ENCODE measurements at regions not wholly inside any gene's neighbourhood (a gene's known extent, or its start where the extent isn't known, plus 50 kb on each side); places are given as distances from the start of the nearest gene placed in this dataset.
"Not testable (repeated sequence)": the region's sequence is repeated elsewhere in the genome, so short reads cannot be mapped to it uniquely, and the experiment has no call there.

DNA sequence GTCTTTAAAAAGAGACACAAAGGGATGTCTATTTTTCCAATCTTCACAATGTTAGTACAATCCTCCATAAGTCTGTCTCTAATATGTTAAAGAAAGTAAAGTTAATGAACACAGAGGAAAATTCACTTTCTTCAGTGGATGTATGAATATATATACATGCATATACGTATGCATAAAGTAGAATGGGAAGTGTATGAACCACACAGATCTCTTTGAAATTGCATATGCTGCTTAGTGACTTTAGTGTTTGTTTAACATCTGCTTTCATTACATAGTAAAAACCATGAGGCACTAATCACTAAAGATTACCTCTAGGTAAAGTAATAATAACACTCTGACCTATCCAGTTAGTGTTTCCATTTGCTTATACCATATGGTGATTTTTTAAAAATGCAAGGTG is 451.2 kb downstream of the SEMA3D start:
- no peak for DNase-seq (ENCODE audit: low spot score)

DNA sequence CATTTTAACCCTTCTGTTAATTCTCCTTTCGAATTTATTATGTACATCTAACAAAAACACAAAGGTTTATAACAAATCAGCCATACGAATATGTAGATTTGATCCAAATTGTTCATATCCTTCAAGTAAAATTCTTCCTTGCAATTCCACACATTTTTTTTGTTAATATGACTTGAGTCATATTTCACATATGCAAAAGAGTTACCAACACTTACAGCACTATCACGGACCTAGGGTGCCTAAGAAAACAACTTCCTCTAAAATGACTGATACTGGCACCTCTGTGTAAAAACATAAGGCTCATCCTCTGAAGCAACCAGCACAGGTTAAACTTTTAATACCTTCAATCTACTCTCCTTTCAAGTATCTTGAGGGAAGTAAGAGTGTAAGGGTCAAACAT is 451.8 kb downstream of the SEMA3D start:
- DNase-seq (ENCODE audit: low spot score), result no peak

GRCh38 chr7:84733976-84734375 is 452.9 kb downstream of the SEMA3D start:
- DNase-seq (ENCODE audit: low spot score), result not testable (repeated sequence)

DNA sequence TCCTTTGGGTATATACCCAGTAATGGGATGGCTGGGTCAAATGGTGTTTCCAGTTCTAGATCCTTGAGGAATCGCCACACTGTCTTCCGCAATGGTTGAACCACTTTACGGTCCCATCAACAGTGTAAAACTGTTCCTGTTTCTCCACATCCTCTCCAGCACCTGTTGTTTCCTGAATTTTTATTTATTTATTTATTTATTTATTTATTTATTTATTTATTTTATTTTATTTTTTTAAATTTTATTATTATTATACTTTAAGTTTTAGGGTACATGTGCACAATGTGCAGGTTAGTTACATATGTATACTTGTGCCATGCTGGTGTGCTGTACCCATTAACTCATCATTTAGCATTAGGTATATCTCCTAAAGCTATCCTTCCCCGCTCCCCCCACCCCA is 456.0 kb downstream of the SEMA3D start:
- DNase-seq (ENCODE audit: low spot score), result not testable (repeated sequence)

DNA sequence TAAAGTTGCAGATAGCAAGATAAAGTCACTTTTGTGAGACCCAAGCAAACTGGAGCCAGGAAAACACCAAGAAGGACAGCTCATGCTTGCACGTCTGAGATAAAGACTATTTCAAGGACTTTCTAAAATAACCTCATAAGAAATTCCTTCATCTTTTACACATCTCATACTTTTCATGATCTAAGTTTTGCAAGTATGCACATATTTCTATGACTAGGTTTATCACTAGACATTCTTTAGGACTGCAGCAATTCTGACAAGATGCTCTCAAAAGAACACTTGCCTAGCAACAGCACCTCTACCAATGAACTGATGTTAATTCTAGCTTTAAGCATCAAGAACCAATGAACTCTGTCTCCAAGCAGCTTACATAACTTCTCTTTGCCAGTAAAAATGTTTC is 457.6 kb downstream of the SEMA3D start:
- DNase-seq (ENCODE audit: low spot score), result peak; percentile 50

GRCh38 chr7:84722734-84723133 is 464.1 kb downstream of the SEMA3D start:
- no peak for DNase-seq (ENCODE audit: low spot score)

GRCh38 chr7:84722086-84722485 is 464.8 kb downstream of the SEMA3D start:
- no peak for DNase-seq (ENCODE audit: low spot score)

DNA sequence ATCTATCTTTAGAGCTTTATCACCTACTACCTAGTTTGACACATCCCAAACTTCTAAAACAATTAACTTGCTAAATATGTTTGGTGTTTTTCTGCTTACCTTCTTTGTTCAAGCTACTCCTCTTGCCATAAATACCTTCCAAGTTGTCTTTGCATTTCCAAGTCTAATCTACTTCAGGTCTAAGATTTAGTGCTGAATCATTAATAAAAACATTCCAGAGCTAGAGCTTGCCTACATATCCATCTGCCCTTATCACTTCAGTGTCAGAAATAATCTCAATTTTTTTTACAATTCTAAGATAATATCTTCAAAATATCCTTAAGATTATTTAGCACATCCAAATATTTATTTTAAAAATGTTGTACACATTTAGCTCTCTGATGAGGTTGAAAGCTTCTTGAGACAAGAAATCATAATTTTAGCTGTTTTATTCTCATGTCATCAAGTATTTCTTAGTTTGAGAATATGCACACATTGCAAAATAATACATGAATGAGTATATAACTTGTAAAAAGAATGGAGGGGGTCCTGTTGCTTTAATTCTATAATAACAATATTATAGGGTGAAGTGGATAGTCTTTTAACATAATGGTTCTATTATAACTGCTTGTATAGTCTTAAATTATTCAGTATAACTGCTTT is 466.3 kb downstream of the SEMA3D start:
- no peak for DNase-seq (ENCODE audit: low spot score)

DNA sequence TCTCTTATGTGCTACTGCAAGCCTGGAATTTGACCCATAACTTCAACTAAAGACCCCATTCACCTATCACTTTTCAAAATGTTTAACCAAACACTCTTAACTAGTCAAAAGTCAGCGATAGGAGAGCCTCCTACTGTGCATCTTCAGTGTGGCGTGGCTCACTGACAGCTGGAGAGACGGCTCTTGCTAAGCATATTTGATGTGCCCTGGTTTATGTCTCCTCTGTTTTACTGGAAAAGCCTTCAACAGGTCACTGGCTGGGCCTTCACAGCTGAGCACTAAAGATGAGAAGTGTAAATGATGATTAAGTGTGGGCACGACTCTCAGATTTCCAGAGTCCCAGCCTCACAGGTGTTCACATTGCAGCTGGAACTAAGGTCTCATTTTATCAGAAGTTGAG is 472.1 kb downstream of the SEMA3D start:
- no peak for DNase-seq (ENCODE audit: low spot score)

DNA sequence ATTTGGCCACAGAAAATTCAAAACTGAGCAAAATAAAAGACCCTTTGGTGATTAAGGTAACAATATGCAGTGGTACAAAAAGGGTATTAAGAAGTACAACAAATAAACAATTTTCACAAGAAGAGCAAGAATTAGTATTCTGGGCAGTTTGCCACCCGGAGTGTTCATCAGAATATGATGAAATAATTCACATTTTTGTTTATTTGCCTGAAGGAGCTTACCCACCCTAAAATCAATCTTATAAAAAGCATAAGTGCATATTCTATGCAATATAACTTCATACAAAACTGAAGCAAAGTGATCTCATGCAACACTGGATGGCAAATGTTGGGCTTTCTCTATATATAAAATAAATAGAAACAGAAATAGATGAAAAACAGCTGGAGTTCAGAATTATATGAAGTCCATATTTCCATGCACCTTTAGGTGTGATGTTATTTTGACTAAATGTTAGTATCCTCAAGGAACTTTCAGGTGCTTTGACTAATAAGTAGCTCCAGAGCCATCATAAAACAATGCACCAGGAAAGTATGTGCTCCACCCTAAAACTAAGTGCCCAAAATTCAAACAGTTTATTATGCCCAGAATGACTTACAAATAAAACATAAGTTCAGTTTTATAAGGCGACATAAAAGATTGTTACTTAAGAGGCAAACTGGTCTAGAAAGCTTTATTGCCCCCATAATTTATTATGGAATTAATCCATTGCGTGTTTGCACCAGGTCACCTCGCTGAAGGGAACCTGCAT is 474.3 kb downstream of the SEMA3D start:
- DNase-seq (ENCODE audit: low spot score), result no peak

DNA sequence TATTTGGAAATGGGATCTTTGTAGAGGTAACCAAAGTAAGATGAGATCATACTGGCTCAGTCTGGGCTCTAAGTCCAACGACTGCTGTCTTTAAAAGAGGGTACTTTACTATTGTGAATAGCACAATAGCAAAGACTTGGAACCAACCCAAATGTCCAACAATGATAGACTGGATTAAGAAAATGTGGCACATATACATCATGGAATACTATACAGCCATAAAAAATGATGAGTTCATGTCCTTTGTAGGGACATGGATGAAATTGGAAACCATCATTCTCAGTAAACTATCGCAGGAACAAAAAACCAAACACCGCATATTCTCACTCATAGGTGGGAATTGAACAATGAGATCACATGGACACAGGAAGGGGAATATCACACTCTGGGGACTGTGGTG is 476.3 kb downstream of the SEMA3D start:
- not testable (repeated sequence) for DNase-seq (ENCODE audit: low spot score)

GRCh38 chr7:84705706-84706105 is 481.1 kb downstream of the SEMA3D start:
- no peak for DNase-seq (ENCODE audit: low spot score)

GRCh38 chr7:84705079-84705478 is 481.8 kb downstream of the SEMA3D start:
- DNase-seq (ENCODE audit: low spot score), result no peak

- peak; percentile 57 for DNase-seq (ENCODE audit: low spot score)
Observed at GRCh38 chr7:84704380-84704779, 482.5 kb downstream of the SEMA3D start.

DNA sequence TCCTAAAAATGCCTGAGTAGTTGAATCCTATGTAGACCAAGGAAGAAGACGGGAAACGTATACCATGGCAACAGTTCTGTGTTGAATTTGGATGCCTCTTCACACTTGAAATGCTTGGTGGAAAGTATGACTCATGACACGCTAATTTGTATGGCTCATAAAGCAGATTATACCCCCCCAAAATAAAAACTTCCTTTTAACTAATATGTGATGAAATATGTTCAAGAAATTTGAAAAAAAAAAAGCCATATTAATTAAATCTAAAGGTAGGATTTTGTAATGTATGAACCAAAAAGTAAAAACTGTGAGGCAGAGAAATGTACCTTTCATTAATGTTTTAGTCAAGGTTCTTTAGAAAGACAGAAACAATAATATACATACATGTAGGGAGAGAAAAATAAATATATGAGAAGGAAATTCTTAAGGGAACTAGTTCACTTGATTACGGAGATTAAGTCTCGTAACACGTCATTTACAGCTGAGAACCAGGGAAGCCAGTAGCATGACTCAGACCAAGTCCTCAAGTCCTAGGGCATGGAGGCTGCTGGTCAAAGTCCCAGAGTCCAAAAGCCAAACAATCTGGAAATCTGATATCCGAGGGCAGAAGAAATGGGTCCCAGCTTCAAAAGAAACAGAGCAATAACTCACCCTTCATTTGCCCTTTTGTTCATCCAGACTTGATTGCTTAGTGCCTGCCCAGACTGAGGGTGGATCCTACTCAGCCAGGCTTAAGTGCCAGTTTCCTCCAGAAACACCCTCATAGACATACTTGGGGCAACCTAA is 485.1 kb downstream of the SEMA3D start:
- peak; percentile 95 for DNase-seq (ENCODE audit: low spot score)

DNA sequence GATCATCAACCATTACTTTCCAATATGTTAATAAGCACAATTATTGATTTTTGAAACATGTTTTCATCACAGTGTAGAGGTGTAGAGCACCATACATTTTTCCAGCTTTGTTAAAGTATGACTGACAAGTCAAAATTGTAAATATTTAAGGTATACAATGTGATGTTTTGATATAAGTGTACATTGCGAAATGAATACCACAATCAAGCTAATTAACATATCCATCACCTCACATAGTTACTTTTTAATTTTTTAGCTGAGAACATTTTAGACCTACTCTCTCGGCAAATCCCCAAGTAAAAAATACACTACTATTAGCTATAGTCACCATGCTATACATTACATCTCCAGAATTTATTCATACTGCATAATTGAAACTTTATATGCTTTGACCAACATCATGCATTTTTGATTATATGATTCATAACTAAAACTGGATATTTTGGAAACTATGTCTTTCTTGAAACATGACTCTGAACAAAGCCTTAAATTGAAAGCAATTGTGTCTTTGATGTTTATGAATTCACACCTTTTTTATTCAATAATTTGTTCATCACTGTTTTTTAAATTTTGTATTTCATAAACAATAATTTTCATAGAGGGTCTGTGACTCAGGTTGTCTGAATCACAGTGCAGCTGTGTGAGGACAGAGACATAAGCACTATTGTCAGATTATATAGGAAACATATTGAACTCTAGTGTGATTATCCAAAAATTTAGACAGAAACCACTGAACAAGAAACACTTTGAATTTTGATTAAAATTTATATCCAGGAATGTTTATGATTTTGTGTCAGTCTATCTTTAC is 486.1 kb downstream of the SEMA3D start:
- peak; percentile 48 for DNase-seq (ENCODE audit: low spot score)

DNA sequence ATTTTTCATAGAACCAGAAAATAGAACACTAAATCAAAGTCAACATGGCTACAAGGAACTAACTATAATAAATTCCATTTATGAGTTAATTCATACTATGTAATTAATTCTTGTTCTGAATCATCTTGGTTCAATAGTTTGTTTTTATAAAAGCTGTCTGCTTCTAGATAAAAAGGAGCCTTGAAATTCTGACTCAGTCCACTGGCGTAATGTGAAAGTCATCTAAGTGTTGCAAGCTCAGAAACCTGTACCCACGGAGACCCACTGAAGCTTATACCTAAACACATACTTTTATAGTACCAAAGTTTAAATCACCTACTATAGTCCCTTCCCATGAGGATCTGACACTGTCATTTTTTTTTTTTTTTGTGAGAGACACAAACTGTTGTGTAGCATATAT is 489.4 kb downstream of the SEMA3D start:
- peak; percentile 89 for DNase-seq (ENCODE audit: low spot score)

GRCh38 chr7:84693483-84693882 is 493.4 kb downstream of the SEMA3D start:
- DNase-seq (ENCODE audit: low spot score), result no peak

DNA sequence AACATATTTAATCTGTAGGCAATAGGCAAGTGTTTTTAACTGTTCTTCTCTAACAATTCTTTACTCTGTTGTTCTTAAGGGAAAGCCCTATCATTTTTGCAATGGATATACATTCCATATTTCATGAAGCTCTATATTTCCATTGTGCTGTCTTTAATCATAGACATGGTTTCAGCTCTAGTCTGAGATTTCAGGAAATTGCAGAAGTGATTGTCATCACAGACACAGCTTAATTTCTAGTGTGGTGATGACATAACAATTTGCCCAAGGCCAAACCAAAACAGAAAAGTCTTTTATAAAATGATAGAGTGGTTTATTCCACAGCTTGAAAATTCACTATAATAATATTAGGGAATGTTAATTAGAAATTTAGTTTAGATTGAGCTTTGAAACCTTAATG is 494.1 kb upstream of the SEMA3A start:
- peak; percentile 82 for DNase-seq (ENCODE audit: low spot score)

DNA sequence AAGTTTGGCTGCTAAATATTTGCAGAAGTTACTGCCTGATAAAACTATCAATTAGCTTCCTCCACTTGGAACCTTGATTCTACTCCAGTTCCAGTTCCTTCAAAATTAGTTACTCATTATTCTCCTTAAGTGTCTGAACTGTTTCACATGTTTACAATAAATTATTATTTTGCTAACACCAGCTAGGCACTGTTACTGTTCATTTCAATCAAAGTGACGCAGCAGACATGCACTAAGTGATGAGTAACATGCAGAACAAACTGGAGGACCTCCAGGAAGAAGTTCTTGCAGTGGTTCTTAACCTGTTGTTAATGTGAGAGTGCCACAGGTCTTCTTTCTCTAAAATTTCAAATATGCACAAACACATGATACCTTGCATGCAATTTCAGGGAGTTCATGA is 491.8 kb upstream of the SEMA3A start:
- peak; percentile 75 for DNase-seq (ENCODE audit: low spot score)

DNA sequence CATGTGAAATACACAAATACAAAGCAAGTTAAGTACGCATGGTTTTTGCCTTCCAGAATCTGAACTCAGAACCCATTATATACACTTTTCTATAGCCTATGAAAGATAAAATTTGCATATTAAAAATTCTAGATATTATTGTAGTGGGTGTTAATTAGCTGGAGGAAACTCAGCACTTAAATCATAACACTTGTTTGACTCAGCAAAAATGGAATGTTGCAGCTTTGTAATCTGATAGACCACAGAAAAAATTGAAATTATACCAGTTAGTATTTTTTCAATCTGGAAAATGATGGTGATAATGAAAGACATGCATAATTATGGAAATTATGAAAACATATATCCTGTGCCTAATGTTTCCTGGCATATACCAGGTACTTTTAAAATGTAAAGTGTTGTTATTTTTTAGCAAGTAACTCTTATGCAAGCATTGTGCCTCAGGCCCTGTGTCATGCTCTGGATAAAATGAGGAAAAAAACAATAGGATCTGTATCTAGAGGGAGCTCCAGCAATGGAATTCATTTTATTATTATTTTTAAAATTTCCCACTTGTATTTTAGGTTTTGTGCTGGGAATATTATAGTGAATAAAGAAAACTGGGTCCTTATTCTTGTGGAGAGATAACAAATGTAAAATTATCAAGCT is 490.4 kb upstream of the SEMA3A start:
- DNase-seq (ENCODE audit: low spot score), result no peak

DNA sequence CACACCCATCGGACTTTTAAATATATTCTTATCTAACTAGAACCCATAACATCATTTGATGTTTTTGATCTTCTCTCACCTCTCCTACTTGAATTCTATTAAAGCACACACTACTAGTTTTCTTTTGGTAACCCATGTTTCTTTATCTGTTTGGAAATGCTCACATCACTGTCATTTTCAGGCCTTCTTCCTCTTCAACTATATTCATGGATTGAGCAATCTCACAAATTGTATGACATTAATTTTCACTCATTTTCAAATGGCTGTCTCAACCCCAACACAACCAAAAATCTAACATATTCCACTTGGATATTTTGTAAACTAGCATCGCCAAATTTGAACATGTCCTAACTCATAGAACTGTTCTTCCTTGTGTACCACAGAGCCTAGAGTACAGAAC is 488.0 kb upstream of the SEMA3A start:
- DNase-seq (ENCODE audit: low spot score), result no peak
